NCI-H2196 treated with DMSO at 0.1 percent for 48 hours (cell line): ENCODE measurements at regions not wholly inside any gene's neighbourhood (a gene's known extent, or its start where the extent isn't known, plus 50 kb on each side); places are given as distances from the start of the nearest gene placed in this dataset.

Experiments
- DNase-seq: peaks from one replicate; lab custom pipeline; 2025; ENCODE audit not compliant: unreplicated experiment; lab: John Stamatoyannopoulos, UW

- no peak for DNase-seq
Measured at GRCh38 chr1:72567521-72567920, 285.2 kb upstream of the NEGR1 start.

GRCh38 chr1:72564749-72565148, 282.4 kb upstream of the NEGR1 start:
- no peak for DNase-seq

GRCh38 chr1:72557446-72558049, 275.2 kb upstream of the NEGR1 start:
- DNase-seq = no peak

GRCh38 chr1:72547412-72547811, 265.1 kb upstream of the NEGR1 start:
- no peak for DNase-seq

- no peak for DNase-seq
Measured at GRCh38 chr1:72540674-72541073, 258.3 kb upstream of the NEGR1 start.

GRCh38 chr1:72535470-72535869, 253.1 kb upstream of the NEGR1 start:
- no peak for DNase-seq

- DNase-seq = no peak
Measured at GRCh38 chr1:72530646-72531045, 248.3 kb upstream of the NEGR1 start.

GRCh38 chr1:72526926-72527325, 244.6 kb upstream of the NEGR1 start:
- DNase-seq = no peak

GRCh38 chr1:72524021-72524420, 241.7 kb upstream of the NEGR1 start:
- DNase-seq = no peak

- no peak for DNase-seq
Measured at GRCh38 chr1:72521659-72522058, 239.3 kb upstream of the NEGR1 start.

- no peak for DNase-seq
Measured at GRCh38 chr1:72516826-72517225, 234.5 kb upstream of the NEGR1 start.

- DNase-seq = no peak
Measured at GRCh38 chr1:72516264-72516663, 233.9 kb upstream of the NEGR1 start.

GRCh38 chr1:72498371-72498770, 216.0 kb upstream of the NEGR1 start:
- DNase-seq = no peak

- DNase-seq = no peak
Measured at GRCh38 chr1:72489801-72490200, 207.5 kb upstream of the NEGR1 start.

GRCh38 chr1:72485801-72486200, 203.5 kb upstream of the NEGR1 start:
- DNase-seq = no peak

GRCh38 chr1:72483846-72484357, 201.6 kb upstream of the NEGR1 start:
- no peak for DNase-seq

GRCh38 chr1:72482736-72483413, 200.5 kb upstream of the NEGR1 start:
- no peak for DNase-seq

- DNase-seq = no peak
Measured at GRCh38 chr1:72481420-72481970, 199.2 kb upstream of the NEGR1 start.

- DNase-seq = no peak
Measured at GRCh38 chr1:72466376-72466775, 184.0 kb upstream of the NEGR1 start.

GRCh38 chr1:72462186-72462905, 180.0 kb upstream of the NEGR1 start:
- DNase-seq = no peak

- no peak for DNase-seq
Measured at GRCh38 chr1:72442262-72442661, 159.9 kb upstream of the NEGR1 start.

- no peak for DNase-seq
Measured at GRCh38 chr1:72439036-72439435, 156.7 kb upstream of the NEGR1 start.
